CD4-positive, alpha-beta T cell treated with Interleukin-10 for 1 hour (primary cell): ENCODE measurements at regions not wholly inside any gene's neighbourhood (a gene's known extent, or its start where the extent isn't known, plus 50 kb on each side); places are given as distances from the start of the nearest gene placed in this dataset.

ENCODE experiments used
- DNase-seq: peaks from one replicate; pipeline ENCODE4 v3.0.0-alpha.2; 2020

DNA sequence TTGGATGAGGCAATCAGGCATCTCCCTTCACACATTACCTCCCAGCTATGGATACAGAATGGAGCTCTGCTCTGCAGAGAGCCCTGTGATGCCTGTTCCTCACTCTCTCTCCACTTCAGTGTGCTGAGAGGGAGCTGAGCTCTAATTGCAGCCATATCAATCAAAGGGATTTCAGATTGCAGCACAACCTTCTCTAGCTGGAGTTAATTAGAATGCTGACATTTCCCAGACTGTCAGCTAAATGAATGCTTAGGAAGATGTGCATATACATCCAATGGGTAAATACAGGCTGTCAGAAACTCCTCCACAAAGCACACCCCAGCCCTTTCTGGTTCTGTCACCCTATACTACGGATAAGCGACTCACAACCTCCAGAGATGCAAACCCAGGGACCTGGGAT, 402.6 kb downstream of the EIPR1 start:
- DNase-seq: no peak

- DNase-seq: no peak
Measured at GRCh38 chr2:2960441-2961133, 417.0 kb downstream of the EIPR1 start.

DNA sequence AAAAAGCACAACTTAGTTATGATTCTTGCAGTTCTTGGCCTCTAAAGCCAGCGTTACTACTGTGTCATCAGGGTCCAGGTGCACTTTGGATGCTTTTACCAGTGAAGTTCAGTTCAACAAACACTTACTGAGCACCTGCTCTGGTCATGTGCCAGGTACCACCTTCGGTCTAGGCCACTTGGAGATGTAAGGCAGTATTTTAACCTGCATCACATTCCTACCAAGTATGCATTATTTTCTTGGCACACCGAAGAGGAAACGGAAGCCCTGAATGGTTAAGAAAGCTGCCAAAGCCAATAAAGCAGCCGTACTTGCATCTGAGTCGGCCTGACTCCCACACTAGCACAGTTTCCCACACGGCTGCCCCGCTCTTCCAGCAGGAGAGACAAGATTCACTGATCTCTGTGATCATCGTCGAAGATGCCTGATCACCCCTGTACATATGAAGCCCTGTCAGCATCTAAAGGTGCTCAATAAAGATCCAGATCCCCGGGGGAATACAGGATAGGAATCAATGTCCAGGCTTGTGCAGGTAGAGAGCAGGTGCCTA, 427.1 kb downstream of the EIPR1 start:
- DNase-seq: no peak

- DNase-seq: no peak
Measured at GRCh38 chr2:2947406-2947805, 430.2 kb downstream of the EIPR1 start.

- no peak for DNase-seq
Measured at GRCh38 chr2:2942906-2943305, 434.7 kb downstream of the EIPR1 start.

DNA sequence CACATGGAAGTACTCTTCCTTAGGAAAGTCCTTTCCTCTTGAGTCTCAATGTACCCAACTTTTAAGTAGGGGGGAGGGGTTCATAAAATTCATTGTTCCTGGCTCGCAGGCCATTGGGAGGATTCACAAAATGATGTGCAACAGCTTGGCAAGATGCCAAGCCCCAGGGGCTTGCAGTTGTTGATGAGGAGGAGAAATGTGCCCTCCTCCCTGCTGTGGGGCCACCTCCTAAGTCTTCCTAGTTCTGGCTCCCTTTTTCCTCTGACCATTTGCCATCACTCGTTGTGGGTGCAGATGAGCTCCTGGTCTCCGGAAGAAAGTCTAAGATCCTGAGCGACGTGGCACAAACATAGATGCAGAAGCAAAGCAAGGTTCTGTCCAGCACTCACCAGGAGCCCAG, 435.4 kb downstream of the EIPR1 start:
- DNase-seq: no peak

- no peak for DNase-seq
Measured at GRCh38 chr2:2941205-2941604, 436.4 kb downstream of the EIPR1 start.

GRCh38 chr2:2940702-2941101, 436.9 kb downstream of the EIPR1 start:
- no peak for DNase-seq

DNA sequence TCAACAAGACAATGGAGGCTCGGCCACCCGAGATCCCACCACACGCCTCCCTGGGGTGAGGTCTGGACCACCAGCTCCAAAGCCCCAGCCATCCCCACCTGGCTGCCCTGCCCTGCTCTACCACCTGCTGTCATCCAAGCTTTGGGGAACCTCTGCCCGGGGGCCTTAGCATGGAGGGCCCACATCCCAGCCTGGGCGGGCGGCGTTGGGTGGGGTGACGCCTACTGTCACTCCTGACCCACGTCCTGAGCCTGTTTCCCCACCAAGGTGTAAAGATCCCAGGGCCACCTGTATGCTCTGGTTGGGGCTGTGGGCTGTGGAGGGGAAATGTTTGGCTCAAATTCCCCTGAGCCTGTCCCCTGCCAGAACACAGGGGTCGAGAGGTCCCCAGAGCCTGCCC, 437.6 kb downstream of the EIPR1 start:
- no peak for DNase-seq

- no peak for DNase-seq
Measured at GRCh38 chr2:2939078-2939795, 438.4 kb downstream of the EIPR1 start.

DNA sequence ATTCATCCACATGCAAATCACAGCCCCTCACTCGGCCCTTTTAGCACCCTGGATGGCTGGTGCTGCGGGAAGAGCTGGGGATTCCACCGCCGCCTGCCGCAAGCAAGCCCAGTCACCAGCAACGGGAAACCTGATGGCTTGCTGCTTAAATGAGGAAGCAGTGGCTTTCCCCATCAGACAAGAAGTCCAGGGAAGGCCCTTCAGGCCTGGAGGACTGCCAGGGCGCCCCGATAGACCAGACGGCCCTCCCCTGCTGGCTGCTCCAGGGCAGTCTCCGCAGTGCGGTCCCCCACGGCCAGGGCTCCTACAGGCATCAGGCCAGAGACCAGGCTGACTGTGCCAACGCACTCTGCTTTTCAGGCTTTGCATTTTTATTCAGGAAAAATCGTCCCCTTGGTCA, 439.1 kb downstream of the EIPR1 start:
- no peak for DNase-seq

GRCh38 chr2:2935445-2936149, 442.0 kb downstream of the EIPR1 start:
- DNase-seq: no peak

GRCh38 chr2:2933426-2933825, 444.2 kb downstream of the EIPR1 start:
- no peak for DNase-seq

DNA sequence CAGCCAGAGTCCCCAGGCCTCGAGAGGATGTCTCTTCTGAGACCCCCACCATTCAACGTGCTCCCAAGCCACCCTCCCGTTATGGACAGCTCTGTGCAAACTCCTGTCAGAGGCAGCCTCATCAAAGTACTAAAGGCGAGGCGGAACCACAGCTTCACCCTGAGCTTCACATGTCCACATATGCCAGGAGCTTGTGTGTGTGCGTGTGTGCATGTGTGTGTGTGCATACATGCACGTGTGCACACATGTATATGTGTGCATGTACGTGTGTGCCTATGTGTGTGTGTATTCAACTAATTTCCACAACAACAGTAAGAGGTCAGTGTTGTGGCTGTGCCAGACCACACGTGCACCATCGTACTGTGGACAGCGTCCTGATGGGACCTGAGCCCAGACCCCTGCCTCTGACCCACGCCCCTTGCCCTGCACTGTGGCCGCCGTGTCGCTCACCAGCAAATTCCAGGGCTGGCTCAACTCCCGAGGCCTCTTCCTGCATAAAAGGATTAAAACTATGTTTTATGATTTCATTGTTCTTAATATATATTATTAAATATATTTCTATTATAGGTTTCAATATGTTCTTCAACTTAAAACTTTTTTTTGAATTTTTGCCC, 444.8 kb downstream of the EIPR1 start:
- DNase-seq: no peak

DNA sequence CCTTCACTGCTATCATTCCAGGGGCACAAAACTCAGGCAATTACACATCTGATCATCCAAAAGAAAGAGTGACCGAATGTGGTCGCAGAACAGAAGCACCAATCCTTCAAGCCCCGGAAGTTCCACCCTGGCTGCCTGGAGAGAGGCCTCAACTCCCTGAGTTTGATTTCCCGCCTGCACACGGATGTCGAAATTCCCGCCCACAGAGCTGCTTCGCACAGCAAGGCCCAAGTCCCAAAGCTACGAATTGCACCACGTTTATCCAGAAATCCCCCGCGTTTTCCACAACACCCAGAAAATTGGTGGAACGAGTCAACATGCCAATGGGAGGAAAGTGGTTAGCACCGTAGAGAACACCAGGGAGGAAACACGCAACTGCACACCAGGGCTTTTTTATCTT, 445.4 kb downstream of the EIPR1 start:
- no peak for DNase-seq

DNA sequence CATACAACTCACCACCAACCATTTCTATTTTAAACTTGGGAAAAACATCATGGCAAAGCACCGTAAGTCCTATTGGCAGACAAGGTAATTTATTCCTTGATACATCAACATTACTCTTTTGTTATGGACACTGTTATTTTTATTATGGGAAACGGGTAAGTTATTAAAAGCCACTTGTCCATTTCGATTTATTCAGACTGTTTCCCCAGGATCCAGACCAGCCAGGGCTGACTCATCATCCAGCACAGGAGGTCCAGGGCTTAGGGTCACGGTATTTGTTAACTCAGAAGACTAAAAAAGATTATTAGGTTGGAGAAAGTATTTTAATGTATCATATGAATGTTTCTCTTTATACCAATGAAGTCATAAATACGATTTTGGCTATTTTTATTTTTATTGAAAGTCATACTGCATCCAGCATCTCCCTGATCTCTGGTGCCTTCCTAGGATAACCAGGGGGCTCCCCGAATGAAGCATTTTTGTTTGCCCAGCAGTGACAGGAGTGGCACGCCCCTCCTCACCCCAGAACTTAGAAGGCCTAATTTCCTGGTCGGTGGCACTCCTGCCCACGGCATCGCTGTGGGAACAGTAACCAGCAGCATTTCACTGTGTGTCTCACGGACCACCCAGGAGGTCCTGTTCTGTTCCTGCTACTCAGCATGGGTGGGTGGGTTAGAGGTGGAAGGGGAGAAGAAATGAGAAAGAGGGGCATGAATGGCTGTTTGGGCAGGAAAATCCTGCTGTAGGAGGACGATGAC, 446.1 kb downstream of the EIPR1 start:
- no peak for DNase-seq

DNA sequence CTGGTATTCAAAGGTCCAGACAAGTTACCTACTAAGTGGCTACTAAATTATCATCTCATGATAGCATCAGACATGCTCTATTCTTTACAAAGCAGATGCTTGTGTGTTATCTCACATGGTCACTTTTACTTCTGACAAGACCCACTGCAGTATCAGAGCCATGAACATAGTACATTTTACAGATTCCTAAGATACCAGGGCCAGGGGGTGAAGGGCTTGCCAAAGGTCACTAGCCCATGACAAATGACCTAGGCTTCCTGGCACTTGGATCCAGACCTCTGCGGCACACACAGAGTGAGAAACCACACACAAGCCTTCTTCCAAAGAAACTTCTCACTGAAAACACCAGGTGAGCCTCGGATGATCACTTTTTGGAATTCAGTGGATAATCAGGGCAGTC, 446.8 kb downstream of the EIPR1 start:
- no peak for DNase-seq

DNA sequence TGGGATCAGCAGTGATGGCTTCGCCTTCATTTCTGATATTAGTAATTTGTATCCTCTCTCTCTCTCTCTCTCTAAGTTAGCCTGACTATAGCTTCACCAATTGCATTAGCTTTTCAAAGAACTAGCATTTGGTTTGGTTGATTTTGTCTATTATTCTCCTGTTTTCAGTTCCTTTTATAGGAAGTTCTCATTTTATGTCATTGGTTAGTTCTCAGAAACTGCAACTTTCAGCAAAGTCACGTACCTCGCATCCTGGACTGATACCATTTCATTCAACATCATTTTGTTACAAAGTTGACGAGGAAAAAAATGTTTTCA, 450.8 kb downstream of the EIPR1 start:
- DNase-seq: no peak

DNA sequence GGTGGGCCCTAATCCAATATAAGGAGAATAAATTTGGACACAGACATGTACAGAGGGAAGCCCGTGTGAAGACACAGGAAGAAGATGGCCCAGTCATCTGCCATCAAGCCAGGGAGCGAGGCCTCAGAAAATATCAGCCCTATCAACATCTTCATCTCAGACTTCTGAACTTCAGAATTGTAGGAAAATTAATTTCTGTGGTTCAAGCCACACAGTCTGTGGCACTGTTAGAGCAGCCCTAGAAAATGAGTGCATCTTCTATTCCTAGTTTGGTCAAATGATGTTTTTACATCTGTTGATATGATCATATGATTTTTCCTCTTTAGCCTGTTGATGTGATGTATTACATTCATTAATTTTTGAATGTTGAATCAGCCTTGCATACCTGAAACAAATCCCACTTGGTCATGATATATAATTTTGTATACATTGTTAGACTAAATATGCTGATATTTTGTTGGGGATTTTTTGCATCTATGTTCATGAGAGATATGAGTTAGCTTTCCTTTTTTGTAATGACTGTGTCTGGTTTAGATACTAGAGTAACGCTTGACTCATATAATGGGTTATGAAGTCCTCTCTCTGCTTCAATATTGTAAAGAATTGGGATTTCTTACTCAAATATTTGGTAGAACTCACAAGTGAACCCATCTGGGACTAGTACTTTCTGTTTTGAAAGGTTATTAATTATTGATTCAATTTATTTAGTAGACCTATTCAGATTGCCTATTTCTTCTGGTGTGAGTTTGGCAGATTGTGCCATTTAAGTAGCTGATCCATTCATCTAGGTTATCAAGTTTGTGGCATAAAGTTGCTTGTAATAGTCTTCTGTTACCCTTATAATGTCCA, 451.4 kb downstream of the EIPR1 start:
- no peak for DNase-seq

DNA sequence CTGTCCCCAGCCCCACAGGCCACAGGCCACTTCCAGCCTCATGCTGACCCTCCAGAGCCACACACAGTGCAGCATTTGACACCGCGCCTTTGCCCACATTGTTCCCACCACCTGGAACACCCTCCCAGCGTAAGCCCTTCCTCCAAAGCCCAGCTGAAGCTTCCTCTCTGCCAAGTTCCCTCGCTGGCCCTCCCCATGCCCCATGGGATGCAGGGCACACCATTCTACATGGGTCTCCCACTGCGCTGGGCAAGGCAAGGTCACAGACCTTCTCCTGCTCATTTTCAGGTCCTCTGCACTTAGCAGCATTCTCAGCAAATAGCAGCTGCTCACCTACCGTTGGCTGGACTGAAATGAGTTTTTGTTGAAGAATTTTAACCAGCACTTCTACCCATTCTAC, 455.5 kb downstream of the EIPR1 start:
- DNase-seq: no peak

DNA sequence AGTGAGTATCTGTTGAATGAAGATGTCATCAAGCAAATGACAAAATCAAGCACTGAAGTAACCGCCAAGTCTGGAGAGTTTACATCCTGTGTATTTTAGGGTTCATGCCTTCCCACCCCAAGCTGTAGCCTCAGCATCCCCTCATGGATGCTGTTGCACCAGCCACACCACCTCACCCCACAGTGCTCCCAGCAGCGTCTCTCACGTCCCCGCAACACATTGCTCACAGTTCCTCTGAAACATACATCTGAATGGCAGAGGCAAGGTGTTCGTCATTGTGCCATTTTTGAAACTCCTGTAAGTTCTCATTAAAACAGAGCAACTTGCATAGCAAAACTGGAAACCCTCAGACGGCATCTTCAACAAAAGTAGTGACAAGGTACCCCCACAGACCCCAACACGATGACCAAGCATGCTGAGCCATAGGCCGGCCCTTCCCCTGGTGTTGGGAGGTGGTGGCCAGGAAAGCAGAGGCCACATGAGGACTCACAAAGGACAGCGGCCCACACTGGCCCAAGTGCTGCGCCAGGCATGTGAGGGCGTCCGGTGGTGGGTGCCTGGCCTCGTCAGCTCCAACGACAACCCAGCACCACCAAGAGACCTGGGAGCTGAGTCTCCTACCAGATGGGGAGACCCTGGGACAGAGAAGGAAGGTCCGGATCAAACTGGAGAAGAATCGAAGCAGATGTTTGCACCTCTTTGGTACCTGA, 456.5 kb downstream of the EIPR1 start:
- DNase-seq: no peak
